ACC112 (cell line): ENCODE measurements at regions not wholly inside any gene's neighbourhood (a gene's known extent, or its start where the extent isn't known, plus 50 kb on each side); places are given as distances from the start of the nearest gene placed in this dataset.

ENCODE experiments used
- H2AFZ ChIP-seq: fragments of 200-600 bp; sonication (generic); one replicate; pipeline ENCODE4 v1.6.0; 2017; ENCODE audit warnings: antibody characterized with exemption, low read length; ENCODE audit not compliant: unreplicated experiment
- H3K27ac ChIP-seq: fragments of 200-600 bp; sonication (generic); 2 replicates; pipeline ENCODE4 v1.5.1; 2014; ENCODE audit warnings: low read depth, mild to moderate bottlenecking, antibody characterized with exemption, low read length, moderate library complexity
- H3K27me3 ChIP-seq: fragments of 200-600 bp; sonication (generic); 2 replicates; pipeline ENCODE4 v1.6.1; 2014; ENCODE audit warnings: mild to moderate bottlenecking, antibody characterized with exemption, low read length, moderate library complexity, mixed read lengths; ENCODE audit not compliant: insufficient read depth
- H3K36me3 ChIP-seq: fragments of 200-600 bp; sonication (generic); 2 replicates; pipeline ENCODE4 v1.6.1; 2016; ENCODE audit warnings: mild to moderate bottlenecking, antibody characterized with exemption, low read length, moderate library complexity, mixed read lengths; ENCODE audit not compliant: insufficient read depth
- H3K4me1 ChIP-seq: fragments of 200-600 bp; sonication (generic); one replicate; pipeline ENCODE4 v1.6.1; 2016; ENCODE audit warnings: low read length, mixed read lengths; ENCODE audit not compliant: insufficient read depth, unreplicated experiment, control insufficient read depth
- H3K4me3 ChIP-seq: fragments of 200-600 bp; sonication (generic); 2 replicates; pipeline ENCODE4 v1.5.1; 2014; ENCODE audit warnings: mild to moderate bottlenecking, low read depth, low read length
- H3K79me2 ChIP-seq: fragments of 200-600 bp; sonication (generic); one replicate; pipeline ENCODE4 v1.6.0; 2016; ENCODE audit warnings: low read length; ENCODE audit not compliant: control insufficient read depth, unreplicated experiment, insufficient read depth

- peaks cover 6% of the 10 kb centered on the region for H3K27me3 ChIP-seq
- no peak overlapping the region for H2AFZ ChIP-seq
- H3K4me1 ChIP-seq: peaks cover 14% of the 10 kb centered on the region
- no peaks in the 10 kb centered on the region for H3K79me2 ChIP-seq
- no peak overlapping the region for H3K27ac ChIP-seq
- no peak overlapping the region for H3K4me3 ChIP-seq
- no peaks in the 10 kb centered on the region for H3K36me3 ChIP-seq
Observed at GRCh38 chr12:42792265-42792664, 202.7 kb upstream of the PRICKLE1 start.

DNA sequence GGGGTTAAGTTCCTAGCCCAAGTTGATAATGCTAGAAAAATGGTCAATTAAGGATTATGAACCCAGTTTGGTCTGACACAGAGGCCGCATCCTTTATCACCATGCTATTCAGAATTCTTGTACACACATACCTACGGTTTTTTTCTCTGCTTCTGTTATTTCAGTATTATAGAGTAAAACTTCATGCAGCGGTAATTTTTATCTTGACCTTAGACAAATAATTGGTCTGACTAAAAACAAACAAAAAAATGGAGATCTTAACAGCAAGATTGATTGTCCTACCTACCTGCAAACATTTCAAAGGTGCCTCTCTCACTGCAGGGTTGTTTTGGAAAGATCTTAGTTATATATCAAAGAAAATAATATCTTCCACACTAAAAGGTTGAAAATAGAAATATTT lies 201.9 kb upstream of the PRICKLE1 start:
- Histone ChIP-seq H3K79me2 (no peaks in the 10 kb centered on the region), H3K36me3 (no peaks in the 10 kb centered on the region), H3K27ac (no peak overlapping the region), H3K4me3 (no peak overlapping the region), H2AFZ (no peak overlapping the region), H3K4me1 (peaks cover 14% of the 10 kb centered on the region), H3K27me3 (peaks cover 14% of the 10 kb centered on the region)

DNA sequence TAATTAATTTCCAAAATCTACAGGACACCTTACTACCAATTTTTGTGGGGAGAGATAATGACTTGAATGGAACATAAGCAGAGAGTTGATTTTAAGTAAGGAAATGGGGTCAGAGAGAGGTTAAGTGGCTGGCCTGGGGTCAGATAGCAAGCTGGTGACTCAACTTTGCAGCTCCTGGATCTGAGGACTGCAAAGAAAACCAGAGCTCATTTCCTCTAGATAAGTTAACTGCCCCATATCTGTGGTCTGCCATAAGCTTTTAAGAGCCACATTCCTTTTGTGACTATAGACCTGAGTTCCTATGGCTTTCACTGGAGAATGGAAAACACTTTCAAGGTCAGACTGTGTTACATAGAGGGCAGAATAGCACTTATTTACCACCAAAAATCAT lies 201.2 kb upstream of the PRICKLE1 start:
- Histone ChIP-seq H3K27me3 (peaks cover 19% of the 10 kb centered on the region), H3K4me3 (no peak overlapping the region), H3K79me2 (no peaks in the 10 kb centered on the region), H2AFZ (no peak overlapping the region), H3K27ac (no peak overlapping the region), H3K36me3 (no peaks in the 10 kb centered on the region), H3K4me1 (peaks cover 14% of the 10 kb centered on the region)

- Histone ChIP-seq H3K27ac (no peak overlapping the region), H3K36me3 (no peaks in the 10 kb centered on the region)
Observed at GRCh38 chr12:42789808-42790760, 200.5 kb upstream of the PRICKLE1 start.

DNA sequence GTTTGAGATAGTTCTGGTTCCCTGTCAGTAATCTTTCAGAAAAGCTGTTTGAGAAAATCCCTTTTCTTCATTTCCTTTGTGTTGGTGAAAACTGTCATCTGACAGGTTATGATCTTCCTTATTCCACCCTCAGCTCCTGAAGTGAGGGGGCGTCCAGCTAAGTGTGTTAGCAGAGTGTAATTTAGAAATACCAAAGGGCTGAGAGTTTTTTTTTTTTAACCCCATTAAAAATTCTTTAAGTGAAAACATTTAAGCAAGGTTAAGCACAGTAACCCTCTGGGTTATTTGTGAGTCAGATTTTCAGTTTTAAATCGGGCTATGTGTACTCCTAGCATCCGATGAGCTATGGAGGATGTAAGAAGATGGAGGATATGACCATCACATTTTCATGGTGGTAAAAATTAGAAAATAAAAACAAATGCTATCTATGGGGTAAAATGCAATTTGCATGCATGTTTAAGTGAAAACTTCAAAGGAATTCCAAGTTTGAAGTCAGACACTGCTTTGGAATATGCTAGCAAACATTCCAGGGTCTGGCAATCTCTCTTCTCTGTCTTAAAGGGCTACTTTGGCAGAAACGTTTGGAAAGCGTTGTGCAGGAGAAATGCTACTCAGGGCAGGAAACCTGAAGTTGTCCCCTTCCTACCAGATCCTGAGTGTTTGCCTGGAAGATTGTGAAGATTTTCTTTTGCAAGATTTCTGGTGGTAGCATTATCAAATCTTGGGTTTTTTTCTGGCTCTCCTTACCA lies 197.0 kb upstream of the PRICKLE1 start:
- peaks cover 26% of the 10 kb centered on the region for H3K27me3 ChIP-seq

More at GRCh38 chr12:42789808-42790760, 200.5 kb upstream of the PRICKLE1 start:
- H3K79me2 ChIP-seq: no peaks in the 10 kb centered on the region
- peaks cover 19% of the 10 kb centered on the region for H3K27me3 ChIP-seq
- H3K4me1 ChIP-seq: peaks cover 14% of the 10 kb centered on the region
- H2AFZ ChIP-seq: no peak overlapping the region
- no peak overlapping the region for H3K4me3 ChIP-seq

DNA sequence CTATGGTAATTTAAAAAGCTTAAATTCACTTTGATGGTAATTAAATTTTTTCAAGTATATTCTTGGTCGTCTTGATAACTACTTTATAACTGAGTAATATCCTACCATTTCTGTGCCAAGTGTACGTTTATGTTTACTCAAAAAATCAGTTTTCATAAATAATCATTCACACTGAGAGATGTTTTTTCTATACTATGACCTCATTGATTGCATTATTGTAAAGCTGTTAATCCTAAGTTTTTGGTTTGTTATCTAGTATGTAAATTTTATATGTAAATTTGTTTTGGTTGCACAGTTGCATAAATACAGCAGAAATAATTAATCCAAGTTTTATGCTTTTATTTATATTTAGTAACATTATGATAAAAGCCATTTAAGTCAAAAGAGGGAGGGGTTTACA lies 196.4 kb upstream of the PRICKLE1 start:
- H3K27me3 ChIP-seq: peaks cover 26% of the 10 kb centered on the region
- no peaks in the 10 kb centered on the region for H3K79me2 ChIP-seq
- H3K4me3 ChIP-seq: no peak overlapping the region
- H2AFZ ChIP-seq: no peak overlapping the region
- no peaks in the 10 kb centered on the region for H3K36me3 ChIP-seq
- H3K27ac ChIP-seq: no peak overlapping the region
- peaks cover 12% of the 10 kb centered on the region for H3K4me1 ChIP-seq

More for the DNA sequence above, 197.0 kb upstream of the PRICKLE1 start:
- Histone ChIP-seq H3K4me3 (no peak overlapping the region), H3K36me3 (no peaks in the 10 kb centered on the region), H3K4me1 (peaks cover 14% of the 10 kb centered on the region), H2AFZ (no peak overlapping the region), H3K27ac (no peak overlapping the region), H3K79me2 (no peaks in the 10 kb centered on the region)

- H3K27me3 ChIP-seq: peaks cover 20% of the 10 kb centered on the region
- H2AFZ ChIP-seq: no peak overlapping the region
- H3K4me3 ChIP-seq: no peak overlapping the region
- peaks cover 22% of the 10 kb centered on the region for H3K4me1 ChIP-seq
- H3K79me2 ChIP-seq: no peaks in the 10 kb centered on the region
- H3K36me3 ChIP-seq: no peaks in the 10 kb centered on the region
- H3K27ac ChIP-seq: no peak overlapping the region
Observed at GRCh38 chr12:42780671-42781070, 191.1 kb upstream of the PRICKLE1 start.

DNA sequence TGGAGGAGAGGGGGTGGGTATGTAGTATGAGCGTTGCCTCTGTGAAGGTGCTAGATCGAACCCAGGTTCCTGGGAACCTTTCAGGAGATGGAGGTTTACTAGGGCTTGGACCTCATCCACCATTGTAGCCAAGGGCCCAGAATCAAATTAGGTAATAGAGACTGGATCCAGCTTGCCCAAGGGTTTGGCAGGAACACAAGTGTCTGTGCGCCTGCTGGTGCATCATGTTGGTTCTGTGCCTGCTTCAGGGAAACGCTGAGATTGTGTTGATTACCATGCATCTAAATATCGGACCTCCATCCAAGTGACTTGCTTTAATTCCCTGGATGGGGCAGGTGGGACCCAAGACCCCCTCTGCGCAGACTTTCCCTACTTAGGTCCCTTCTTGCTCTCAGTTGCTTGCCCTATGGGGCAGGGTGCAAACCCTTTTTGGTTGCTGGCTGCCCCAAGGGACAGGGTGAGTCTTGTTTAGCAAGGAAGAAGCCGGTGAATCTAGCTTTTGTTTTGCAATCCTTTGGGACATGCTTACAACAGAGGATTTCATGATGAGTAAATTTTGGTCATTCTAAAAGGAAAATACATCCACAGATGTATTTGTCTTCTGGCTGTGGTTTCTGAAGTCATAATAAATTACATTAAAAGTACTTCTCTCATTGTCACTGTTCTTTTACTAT lies 189.8 kb upstream of the PRICKLE1 start:
- H3K4me1 ChIP-seq: peaks cover 22% of the 10 kb centered on the region
- H3K27ac ChIP-seq: no peak overlapping the region
- H3K36me3 ChIP-seq: no peaks in the 10 kb centered on the region
- no peaks in the 10 kb centered on the region for H3K79me2 ChIP-seq
- H3K27me3 ChIP-seq: peaks cover 20% of the 10 kb centered on the region
- H2AFZ ChIP-seq: no peak overlapping the region
- no peak overlapping the region for H3K4me3 ChIP-seq

GRCh38 chr12:42776396-42776795 lies 186.8 kb upstream of the PRICKLE1 start:
- Histone ChIP-seq H3K4me3 (no peak overlapping the region), H3K4me1 (peaks cover 22% of the 10 kb centered on the region), H2AFZ (no peak overlapping the region), H3K27me3 (peaks cover 13% of the 10 kb centered on the region), H3K27ac (no peak overlapping the region), H3K36me3 (no peaks in the 10 kb centered on the region), H3K79me2 (no peaks in the 10 kb centered on the region)

GRCh38 chr12:42774238-42774637 lies 184.7 kb upstream of the PRICKLE1 start:
- no peak overlapping the region for H2AFZ ChIP-seq

More at GRCh38 chr12:42774238-42774637, 184.7 kb upstream of the PRICKLE1 start:
- H3K27me3 ChIP-seq: peaks cover 13% of the 10 kb centered on the region
- no peaks in the 10 kb centered on the region for H3K36me3 ChIP-seq
- no peak overlapping the region for H3K4me3 ChIP-seq
- H3K27ac ChIP-seq: no peak overlapping the region
- H3K4me1 ChIP-seq: peaks cover 5% of the 10 kb centered on the region
- no peaks in the 10 kb centered on the region for H3K79me2 ChIP-seq
